NCI-H1048 (cell line): ENCODE measurements at regions not wholly inside any gene's neighbourhood (a gene's known extent, or its start where the extent isn't known, plus 50 kb on each side); places are given as distances from the start of the nearest gene placed in this dataset.

Experiments used
- DNase-seq: peaks from one replicate; lab custom pipeline; 2025; lab: John Stamatoyannopoulos, UW

- no peak for DNase-seq
Measured at GRCh38 chr14:65250162-65250495, 147.8 kb upstream of the MAX start.

- DNase-seq: no peak
Measured at GRCh38 chr14:65251213-65251612, 148.9 kb upstream of the MAX start.

- no peak for DNase-seq
Measured at GRCh38 chr14:65252482-65253255, 150.4 kb upstream of the MAX start.

DNA sequence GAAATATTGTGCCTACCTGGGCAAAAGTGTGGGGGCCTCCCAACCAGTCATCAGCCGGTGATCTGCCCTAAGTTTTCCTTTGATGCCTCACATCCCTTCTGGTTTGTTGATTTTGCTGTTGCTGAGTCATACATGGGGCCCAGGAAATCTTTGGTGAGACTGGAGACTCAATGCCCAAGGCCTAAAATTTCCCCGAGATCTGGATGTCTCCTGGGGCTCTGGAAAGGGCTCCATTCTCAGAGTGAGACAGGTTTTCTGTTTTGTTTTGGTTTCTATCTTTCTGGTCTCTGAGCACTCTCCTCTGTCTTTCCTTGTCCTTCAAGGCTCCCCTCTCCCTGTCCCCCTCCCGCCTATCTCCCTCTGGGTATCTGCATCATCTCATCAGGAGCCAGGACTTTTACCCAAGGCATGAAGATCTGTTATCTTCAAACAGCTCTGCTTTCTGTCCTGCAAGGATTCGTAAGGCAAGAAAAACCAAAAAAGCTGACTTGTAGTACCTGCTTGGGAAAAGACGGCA, 152.8 kb upstream of the MAX start:
- no peak for DNase-seq

GRCh38 chr14:65255583-65256461, 153.5 kb upstream of the MAX start:
- DNase-seq: peak; percentile 85

DNA sequence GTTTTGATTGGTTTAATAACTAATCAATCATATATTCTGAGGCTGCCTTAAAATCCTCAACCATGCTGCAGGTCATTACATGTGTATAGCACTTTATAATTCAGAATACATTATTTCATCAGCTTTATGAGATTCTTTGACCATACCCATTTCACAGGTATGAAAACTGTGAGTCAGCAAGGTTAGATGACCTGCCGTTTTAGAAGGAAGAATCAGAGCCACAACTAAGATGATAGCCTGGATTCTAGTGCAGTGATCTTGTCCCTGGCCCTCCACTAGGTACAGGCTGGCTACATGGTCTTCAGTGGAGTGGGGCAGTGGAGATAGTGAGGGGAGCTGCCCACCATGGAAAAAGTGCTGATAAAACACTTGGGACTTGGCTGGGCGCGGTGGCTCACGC, 154.4 kb upstream of the MAX start:
- DNase-seq: no peak

DNA sequence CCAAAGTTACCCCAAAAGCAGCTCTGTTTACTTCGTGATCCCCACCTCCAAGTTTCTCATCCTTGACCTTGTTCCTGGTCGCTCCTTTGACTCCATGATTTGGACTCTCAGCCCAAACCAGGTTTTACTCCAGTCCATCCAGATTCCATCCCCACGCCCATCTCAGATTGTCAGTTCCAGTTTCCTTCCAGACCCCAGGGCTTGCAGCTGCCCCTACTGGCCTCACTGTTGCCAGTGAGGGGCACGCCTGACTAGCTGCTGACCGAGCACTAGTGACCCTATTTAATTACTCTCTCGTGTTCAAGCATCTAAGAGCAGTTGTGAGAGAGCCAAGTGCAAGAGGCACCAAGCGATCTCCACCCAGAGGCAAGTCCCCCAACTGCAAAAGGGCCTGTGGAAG, 155.1 kb upstream of the FUT8 start:
- DNase-seq: no peak

- no peak for DNase-seq
Measured at GRCh38 chr14:65258391-65258790, 154.1 kb upstream of the FUT8 start.

DNA sequence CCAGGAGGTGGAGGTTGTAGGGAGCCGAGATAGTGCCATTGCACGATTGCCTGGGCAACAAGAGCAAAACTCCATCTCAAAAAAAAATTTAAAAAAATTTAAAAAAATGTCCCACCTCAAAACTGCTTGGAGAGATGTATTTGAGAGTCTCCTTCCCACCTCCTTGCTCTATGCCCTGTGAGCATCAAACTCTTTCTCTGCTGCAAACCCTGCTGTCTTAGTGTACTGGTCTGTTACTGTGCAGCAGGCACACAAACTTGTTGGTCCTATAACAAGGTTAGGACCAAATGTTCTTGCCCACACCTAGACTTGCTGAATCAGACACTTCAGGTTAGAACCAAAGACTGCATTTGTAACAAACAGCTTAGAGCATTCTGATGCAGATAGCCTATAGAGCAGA, 153.5 kb upstream of the FUT8 start:
- no peak for DNase-seq

GRCh38 chr14:65260786-65261185, 151.7 kb upstream of the FUT8 start:
- DNase-seq: no peak

GRCh38 chr14:65261425-65261920, 151.1 kb upstream of the FUT8 start:
- DNase-seq: no peak

DNA sequence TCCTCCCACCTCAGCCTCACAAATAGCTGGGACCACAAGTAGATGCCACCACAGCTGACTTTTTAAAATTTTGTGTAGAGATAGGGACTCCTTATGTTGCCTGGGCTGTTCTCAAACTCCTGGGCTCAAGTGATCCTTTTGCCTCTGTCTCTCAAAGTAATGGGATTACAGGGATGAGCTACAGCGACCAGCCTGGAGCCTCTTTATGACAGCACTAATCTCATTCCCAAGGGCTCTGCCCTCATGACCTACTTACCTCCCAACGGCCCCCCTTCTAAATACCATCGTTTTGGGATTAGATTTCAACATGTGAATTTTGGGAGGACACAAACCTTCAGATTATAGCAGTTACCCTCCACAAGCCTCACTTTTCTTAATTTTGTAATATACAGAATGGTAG, 150.6 kb upstream of the FUT8 start:
- DNase-seq: no peak

GRCh38 chr14:65263177-65263788, 149.2 kb upstream of the FUT8 start:
- no peak for DNase-seq

DNA sequence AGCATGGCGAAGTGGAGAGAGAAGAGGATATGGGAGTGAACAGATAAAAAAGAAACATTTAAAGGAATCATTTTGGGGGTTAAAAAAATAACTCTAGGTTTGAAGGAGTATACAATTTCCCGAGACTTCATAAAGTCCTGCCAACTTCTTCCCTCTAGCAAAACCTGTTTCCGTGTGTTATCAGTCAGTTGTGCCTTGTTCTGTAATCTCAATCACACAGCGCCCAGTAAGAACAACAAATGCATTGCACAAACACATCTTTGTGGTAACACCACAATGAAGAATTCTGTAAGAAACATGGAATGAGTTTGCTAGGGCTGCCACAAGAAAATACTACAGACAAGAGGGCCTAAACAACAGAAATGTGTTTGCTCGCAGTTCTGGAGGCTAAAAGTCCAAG, 144.7 kb upstream of the FUT8 start:
- no peak for DNase-seq

DNA sequence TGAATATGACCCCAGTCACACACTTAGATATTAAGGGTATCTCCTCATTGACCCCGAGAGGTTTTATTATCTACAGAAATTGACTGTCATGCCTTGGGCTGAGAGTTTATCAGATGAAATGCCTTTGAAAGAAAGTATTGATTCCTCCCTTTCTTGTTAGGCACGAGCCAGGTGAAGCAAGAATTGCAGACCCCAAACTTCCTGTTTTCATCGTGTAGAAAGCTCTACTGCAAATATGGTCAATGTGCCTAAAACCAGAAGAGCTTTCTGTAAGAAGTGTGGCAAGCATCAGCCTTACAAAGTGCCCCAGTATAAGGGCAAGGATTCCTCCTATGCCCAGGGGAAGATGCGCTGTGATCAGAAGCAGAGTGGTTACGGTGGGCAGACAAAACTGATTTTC, 143.9 kb upstream of the FUT8 start:
- DNase-seq: no peak

DNA sequence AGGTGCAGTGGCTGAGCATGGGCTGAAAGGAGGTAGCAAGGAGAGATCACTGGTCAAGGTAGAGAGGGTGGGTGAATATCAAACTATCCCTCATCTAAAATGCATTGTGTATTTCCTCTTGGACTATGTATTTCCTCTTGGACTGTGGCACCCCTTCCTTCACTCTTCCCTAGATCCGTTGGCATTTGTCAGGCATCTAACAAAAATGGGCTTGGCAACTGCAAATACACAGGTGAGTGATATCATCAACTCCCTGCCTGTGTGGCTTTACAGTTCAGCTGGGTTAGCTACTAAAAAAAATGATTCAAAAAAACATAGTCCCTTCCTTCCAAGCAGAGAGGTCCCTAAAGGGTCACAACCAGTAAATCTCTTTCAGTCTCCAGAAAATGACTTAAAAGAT, 142.8 kb upstream of the FUT8 start:
- no peak for DNase-seq

DNA sequence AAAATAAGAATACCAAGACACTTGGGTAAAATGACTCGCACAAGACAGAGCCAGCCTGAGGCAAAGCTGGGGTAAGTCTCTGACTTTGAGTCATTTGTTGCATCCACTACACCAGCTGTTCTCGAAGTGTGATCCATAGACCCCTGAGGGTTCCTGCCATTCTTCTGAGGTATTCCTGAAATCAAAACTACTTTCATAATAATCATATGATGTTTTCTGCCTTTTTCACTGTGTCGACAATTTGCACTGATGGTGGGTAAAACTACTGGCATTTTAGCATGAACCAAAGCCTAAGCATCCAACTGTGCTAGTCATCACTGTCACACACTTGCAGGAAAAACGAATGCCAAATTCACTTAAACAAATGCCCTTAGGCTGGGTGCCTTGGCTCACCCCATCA, 135.5 kb upstream of the FUT8 start:
- DNase-seq: no peak

DNA sequence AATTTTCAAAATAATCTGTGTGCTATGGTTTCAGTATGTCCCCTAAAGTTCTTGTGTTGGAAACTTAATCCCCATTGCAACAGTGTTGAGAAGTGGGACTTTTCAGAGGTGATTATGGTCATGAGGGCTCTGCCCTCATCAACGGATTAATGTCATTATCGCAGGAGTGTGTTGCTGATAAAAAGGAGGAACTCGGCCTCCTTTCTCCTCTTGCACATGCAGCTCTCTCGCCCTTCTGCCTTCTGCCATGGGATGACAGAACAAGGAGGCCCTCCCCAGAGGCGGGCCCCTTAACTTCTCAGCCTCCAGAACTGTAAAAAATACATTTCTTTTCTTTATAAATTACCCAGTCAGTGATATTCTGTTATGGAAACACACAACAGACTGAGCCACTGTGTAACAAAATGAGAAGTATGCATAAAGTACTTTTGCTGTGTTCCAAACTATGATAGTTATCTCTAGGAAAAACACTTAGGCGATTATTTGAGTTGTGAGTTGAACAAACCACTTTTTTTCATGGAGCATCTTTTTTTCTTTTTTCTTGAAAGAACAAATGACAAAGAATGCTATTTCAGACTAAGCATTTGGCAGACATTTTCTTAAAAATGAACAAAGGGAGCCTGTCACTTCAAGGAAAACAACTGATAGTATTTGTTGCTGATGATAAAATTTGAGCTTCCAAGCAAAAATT, 134.8 kb upstream of the FUT8 start:
- no peak for DNase-seq

DNA sequence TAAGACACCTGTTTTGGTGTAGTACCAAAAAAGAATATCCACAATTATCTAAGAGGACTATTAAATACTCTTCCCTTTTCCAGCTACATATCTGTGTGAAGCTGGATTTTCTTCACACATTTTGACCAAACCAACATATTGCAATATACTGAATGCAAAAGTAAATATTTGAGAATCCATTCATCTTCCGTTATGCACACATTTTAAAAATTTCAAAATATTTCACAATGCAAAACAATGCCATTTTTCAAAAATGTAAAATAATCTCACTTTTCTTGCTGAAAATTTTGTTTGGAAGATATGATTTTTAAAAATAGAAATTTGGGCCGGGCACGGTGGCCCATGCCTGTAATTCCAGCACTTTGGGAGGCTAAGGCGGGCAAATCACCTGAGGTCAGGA, 133.9 kb upstream of the FUT8 start:
- DNase-seq: no peak

DNA sequence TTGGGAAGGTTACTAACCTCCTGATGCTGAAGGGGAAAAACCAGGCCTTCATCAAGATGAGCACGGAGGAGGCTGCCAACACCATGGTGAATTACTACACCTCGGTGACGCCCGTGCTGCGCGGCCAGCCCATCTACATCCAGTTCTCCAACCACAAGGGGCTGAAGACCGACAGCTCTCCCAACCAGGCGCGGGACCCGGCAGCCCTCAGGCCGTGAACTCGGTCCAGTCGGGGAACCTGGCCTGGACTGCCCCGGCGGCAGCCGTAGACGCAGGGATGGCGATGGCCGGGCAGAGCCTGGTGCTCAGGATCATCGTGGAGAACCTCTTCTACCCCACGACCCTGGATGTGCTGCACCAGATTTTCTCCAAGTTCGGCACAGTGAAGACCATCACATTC, 133.0 kb upstream of the FUT8 start:
- no peak for DNase-seq

- no peak for DNase-seq
Measured at GRCh38 chr14:65279958-65280357, 132.6 kb upstream of the FUT8 start.

- DNase-seq: no peak
Measured at GRCh38 chr14:65280653-65281052, 131.9 kb upstream of the FUT8 start.
